GM12878 (cell line): ENCODE measurements at regions not wholly inside any gene's neighbourhood (a gene's known extent, or its start where the extent isn't known, plus 50 kb on each side); places are given as distances from the start of the nearest gene placed in this dataset.

Source experiments
- ATAC-seq: fragments of 200-7000 bp; cut with Tn5 transposase; 3 replicates; pipeline ENCODE4 v1.9.1; 2020; ENCODE audit warnings: mild to moderate bottlenecking, moderate library complexity
- BruUV-seq: library from RNA; stranded (reverse); fragments of 400-500 nt; replicated peaks from 2 replicates; lab custom pipeline; 2021; lab: Mats Ljungman, UMichigan
- CTCF ChIA-PET: fragments of 300-600 bp; sonication (Branson Sonifier 250); formaldehyde crosslinking; extraction: SDS; loops from one replicate; lab custom pipeline; 2021; ENCODE audit warnings: inconsistent platforms; lab: Yijun Ruan, JAX
- POLR2A ChIA-PET: fragments of 350-600 bp; formaldehyde crosslinking; extraction: SDS; loops from one replicate; lab custom pipeline; 2021; ENCODE audit warnings: inconsistent platforms; lab: Charles Lee
- RAD21 ChIA-PET: fragments of 300-600 bp; sonication (Branson Sonifier 250); formaldehyde crosslinking; loops from one replicate; lab custom pipeline; 2023; ENCODE audit warnings: antibody characterized with exemption; ENCODE audit not compliant: unreplicated experiment; lab: Charles Lee
- SMC1A ChIA-PET: fragments of 300-600 bp; sonication (Branson Sonifier 250); formaldehyde crosslinking; loops from one replicate; lab custom pipeline; 2023; ENCODE audit not compliant: unreplicated experiment, uncharacterized antibody; lab: Charles Lee
- DNase-seq: peaks from one replicate; pipeline ENCODE4 v3.0.0-alpha.2; 2011; ENCODE audit warnings: low read depth, low spot score
- FAIRE-seq: peaks from 3 replicates; lab custom pipeline; 2011; peaks lifted over from hg19 to GRCh38; lab: Jason Lieb, UNC
- H2AFZ ChIP-seq: 2 replicates; pipeline ENCODE4 v1.6.0; 2011; ENCODE audit warnings: low read depth, low read length, control low read depth; ENCODE audit not compliant: control insufficient read depth
- H3K27ac ChIP-seq: 2 replicates; pipeline ENCODE4 v1.5.1; 2011; ENCODE audit warnings: control low read depth; ENCODE audit not compliant: control insufficient read depth, insufficient read depth
- H3K27me3 ChIP-seq, 2 experiments: replicated peaks in 1 of 2; 2 replicates each; pipeline versions ENCODE4 v1.6.0 to v1.6.1; 2011; ENCODE audit warnings: low read length in 1 of 2; ENCODE audit not compliant: control insufficient read depth in 2 of 2, insufficient read depth in 2 of 2
- H3K36me3 ChIP-seq, 2 experiments: 2 replicates each; pipeline ENCODE4 v1.5.1; 2011; ENCODE audit warnings: low read length in 1 of 2; ENCODE audit not compliant: control insufficient read depth in 2 of 2, insufficient read depth in 2 of 2
- H3K4me1 ChIP-seq: 2 replicates; pipeline ENCODE4 v1.6.1; 2011; ENCODE audit warnings: mild to moderate bottlenecking, low read length, moderate library complexity, mixed read lengths; ENCODE audit not compliant: control insufficient read depth, insufficient read depth
- H3K4me2 ChIP-seq: 2 replicates; pipeline ENCODE4 v1.6.0; 2011; ENCODE audit warnings: control low read depth; ENCODE audit not compliant: control insufficient read depth, insufficient read depth
- H3K4me3 ChIP-seq: fragments of 200-600 bp; sonication (generic); 2 replicates; pipeline ENCODE4 v1.5.1; 2016
- H3K79me2 ChIP-seq: 2 replicates; pipeline ENCODE4 v1.6.0; 2011; ENCODE audit warnings: low read length; ENCODE audit not compliant: control insufficient read depth, insufficient read depth
- H3K9ac ChIP-seq: 2 replicates; pipeline ENCODE4 v1.8.0; 2011; ENCODE audit warnings: low read length, control low read depth, mixed read lengths; ENCODE audit not compliant: control insufficient read depth, insufficient read depth
- H3K9me3 ChIP-seq: replicated peaks from 3 replicates; pipeline ENCODE4 v1.5.1; 2011; ENCODE audit warnings: mild to moderate bottlenecking, low read length; ENCODE audit not compliant: control insufficient read depth, insufficient read depth
- H4K20me1 ChIP-seq: 2 replicates; pipeline ENCODE4 v1.6.0; 2011; ENCODE audit not compliant: control insufficient read depth, insufficient read depth
- CBFB ChIP-seq: IDR thresholded peaks from 2 replicates; pipeline ENCODE4 v1.6.1; 2016; ENCODE audit warnings: antibody characterized with exemption, low read depth
- CREM ChIP-seq: IDR thresholded peaks from 2 replicates; pipeline ENCODE4 v1.6.1; 2014; ENCODE audit warnings: antibody characterized with exemption, low read depth
- NR2C2 ChIP-seq: IDR thresholded peaks from 2 replicates; pipeline ENCODE4 v1.6.1; 2011; ENCODE audit warnings: borderline replicate concordance, low read depth; ENCODE audit not compliant: control insufficient read depth, insufficient read length
- SMC3 ChIP-seq: IDR thresholded peaks from 2 replicates; pipeline ENCODE4 v1.6.1; 2011; ENCODE audit warnings: low read length, improper control_type of control experiment, borderline replicate concordance
- ZBTB11 ChIP-seq: fragments of 450-650 bp; formaldehyde crosslinking; IDR thresholded peaks from 2 replicates; pipeline ENCODE4 v1.5.0; 2022; ENCODE audit warnings: mild to moderate bottlenecking, missing genetic modification characterization
- WGBS: methylation state at CpG from one replicate; pipeline ENCODE4 v1.1.6; 2016; ENCODE audit warnings: low lambda C conversion rate; ENCODE audit not compliant: insufficient replicate concordance, insufficient coverage; ENCODE audit errors: missing lambda C conversion rate; 5-methylcytosine and 5-hydroxymethylcytosine counted together
- in situ Hi-C: fragments of 300-500 bp; cut with MboI; formaldehyde crosslinking; loops from 9 replicates; pipeline ENCODE4 v1.14.3; 2018; ENCODE audit warnings: mixed read lengths
- intact Hi-C: fragments of 100-400 bp; cut with micrococcal nuclease; formaldehyde crosslinking; loops from one replicate; pipeline ENCODE4 v1.14.2; 2022; ENCODE audit not compliant: unreplicated experiment
- TF ChIP-seq, protein P1 (sequence below): IDR thresholded peaks from 2 replicates; pipeline ENCODE4 v1.6.1; 2011; ENCODE audit warnings: low read depth, low read length, improper control_type of control experiment, borderline replicate concordance

DNA sequence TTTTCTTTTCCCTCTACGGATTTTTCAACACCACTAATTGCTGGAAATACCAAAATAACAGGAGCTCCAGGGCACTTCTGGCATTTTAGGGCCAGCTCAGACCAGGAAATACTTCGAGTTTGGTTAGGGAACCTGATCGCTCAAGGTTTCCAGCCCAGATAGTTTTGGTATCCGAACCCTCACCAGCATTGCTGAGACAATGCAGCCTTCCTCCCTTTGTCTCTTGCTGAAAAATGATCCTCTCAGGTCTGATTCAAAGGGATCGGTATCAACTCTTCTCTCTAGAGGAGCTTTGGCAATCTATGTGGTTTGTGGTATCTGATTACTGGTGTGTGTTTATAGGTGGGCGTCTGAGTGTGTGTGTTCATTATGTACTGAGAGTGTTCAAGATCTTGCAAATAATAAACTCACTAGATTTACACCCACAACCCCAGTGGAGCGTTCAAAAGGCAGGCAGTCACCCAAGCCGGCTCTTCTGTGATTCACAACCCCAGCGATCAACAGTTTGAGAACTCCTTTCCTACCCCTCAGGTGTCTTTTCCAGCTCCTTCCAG is 122.8 kb upstream of the EGFLAM start:
- H3K27ac ChIP-seq = no peak overlapping the region
- no peak for FAIRE-seq

More for the DNA sequence above, 122.8 kb upstream of the EGFLAM start:
- Histone ChIP-seq H3K4me3 (no peak overlapping the region), H3K4me1 (no peaks in the 10 kb centered on the region), H3K27me3 (no peaks in the 10 kb centered on the region), H3K9ac (no peak overlapping the region), H3K9me3 (no peaks in the 10 kb centered on the region), H4K20me1 (no peaks in the 10 kb centered on the region), H2AFZ (no peak overlapping the region), H3K79me2 (no peaks in the 10 kb centered on the region), H3K4me2 (no peak overlapping the region), H3K36me3 (no peaks in the 10 kb centered on the region)
- no TSS peak for BruUV-seq
- ChIA-PET SMC1A (no interaction called here), POLR2A (no interaction called here), CTCF (no interaction called here), RAD21 (no interaction called here)
- in situ Hi-C loops = no loop called here
- ATAC-seq = no peak
- intact Hi-C loops = no loop called here
- no peak for TF ChIP-seq CBFB
- TF ChIP-seq, protein P1, sequence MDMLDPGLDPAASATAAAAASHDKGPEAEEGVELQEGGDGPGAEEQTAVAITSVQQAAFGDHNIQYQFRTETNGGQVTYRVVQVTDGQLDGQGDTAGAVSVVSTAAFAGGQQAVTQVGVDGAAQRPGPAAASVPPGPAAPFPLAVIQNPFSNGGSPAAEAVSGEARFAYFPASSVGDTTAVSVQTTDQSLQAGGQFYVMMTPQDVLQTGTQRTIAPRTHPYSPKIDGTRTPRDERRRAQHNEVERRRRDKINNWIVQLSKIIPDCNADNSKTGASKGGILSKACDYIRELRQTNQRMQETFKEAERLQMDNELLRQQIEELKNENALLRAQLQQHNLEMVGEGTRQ = no peak
- TF ChIP-seq ZBTB11 (CRISPR knock-in tag) = no peak
- no peak for TF ChIP-seq NR2C2
- TF ChIP-seq CREM = no peak
- TF ChIP-seq SMC3 = no peak
- 39% methylated on average over 9 of the region's 9 CpGs for WGBS
- no peak for DNase-seq
